ENCODE measurements at regions not wholly inside any gene's neighbourhood (a gene's known extent, or its start where the extent isn't known, plus 50 kb on each side); places are given as distances from the start of the nearest gene placed in this dataset.

DNA sequence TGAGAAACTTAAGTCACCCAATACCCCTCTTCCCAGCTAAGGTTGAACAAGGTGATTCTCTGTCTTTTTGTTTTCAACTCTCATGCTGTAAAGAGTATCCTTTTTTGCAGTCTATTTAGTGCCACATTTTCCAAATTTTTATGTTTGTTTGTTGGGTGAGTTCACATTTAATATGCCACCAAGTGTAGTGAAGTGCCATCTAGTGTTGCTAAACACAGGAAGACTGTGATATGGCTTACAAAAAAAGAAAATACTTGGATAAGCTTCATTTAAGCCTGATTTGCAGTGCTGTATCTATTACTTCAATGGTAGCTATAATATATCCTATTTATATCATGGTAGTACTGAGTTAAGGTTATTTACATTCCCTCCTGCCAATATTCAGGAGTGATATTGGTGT is 319.2 kb upstream of the CHORDC1 start:
- CTCF ChIA-PET = no interaction called here
- Mint-ChIP-seq H3K27me3 (no peaks in the 10 kb centered on the region), H3K4me3 (no peak overlapping the region), H3K9me3 (ENCODE audit: low read depth) (no peaks in the 10 kb centered on the region), H3K36me3 (no peaks in the 10 kb centered on the region), H3K27ac (no peak overlapping the region), H3K4me1 (no peaks in the 10 kb centered on the region)
- DNase-seq (no peak), ATAC-seq (no peak)

DNA sequence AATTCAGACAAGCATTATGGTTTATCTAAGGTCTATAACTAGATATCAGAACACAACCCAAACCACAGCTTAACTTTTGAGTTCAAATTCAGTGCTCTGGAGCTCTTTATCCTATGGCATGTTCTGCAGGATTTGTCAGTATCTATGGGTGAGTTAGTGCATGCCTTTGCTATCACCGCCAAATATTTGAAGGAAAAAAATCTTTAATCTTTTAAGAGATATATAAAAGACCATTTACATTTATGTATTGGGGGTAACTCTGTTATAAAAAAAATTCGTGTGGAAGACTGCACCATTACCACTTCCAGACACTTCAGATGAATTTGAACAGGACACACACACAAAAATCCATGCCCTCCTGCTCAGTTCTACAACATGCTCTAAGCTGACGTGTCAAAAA is 313.5 kb upstream of the CHORDC1 start:
- ATAC-seq (no peak), DNase-seq (no peak)
- H3K9me3 Mint-ChIP-seq (ENCODE audit: low read depth) = no peaks in the 10 kb centered on the region
- no peak overlapping the region for H3K27ac Mint-ChIP-seq
- H3K27me3 Mint-ChIP-seq = no peaks in the 10 kb centered on the region
- CTCF ChIA-PET = no interaction called here
- no peaks in the 10 kb centered on the region for H3K4me1 Mint-ChIP-seq
- no peak overlapping the region for H3K4me3 Mint-ChIP-seq
- no peaks in the 10 kb centered on the region for H3K36me3 Mint-ChIP-seq

DNA sequence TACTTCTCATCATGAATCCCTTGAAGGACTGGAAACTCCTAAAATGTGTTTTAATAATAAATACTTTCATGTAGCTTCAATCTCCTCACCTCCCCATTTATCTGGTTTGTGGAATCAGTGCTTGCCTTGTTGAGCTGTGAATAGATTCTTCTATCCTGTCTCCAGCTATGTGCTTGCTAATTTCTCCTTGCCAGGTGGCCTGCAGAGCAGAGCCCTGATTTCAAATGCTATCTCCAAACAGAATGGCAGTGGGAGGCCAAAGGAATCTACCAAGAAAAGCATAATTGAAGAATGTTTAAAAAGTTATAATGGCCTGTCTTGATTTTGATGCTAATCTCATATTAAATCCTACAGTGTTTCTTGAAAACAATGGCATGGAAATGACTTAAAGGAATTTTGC is 309.3 kb upstream of the CHORDC1 start:
- Mint-ChIP-seq H3K36me3 (no peaks in the 10 kb centered on the region), H3K4me3 (no peak overlapping the region), H3K9me3 (ENCODE audit: low read depth) (no peaks in the 10 kb centered on the region), H3K27ac (no peak overlapping the region), H3K27me3 (no peaks in the 10 kb centered on the region), H3K4me1 (no peaks in the 10 kb centered on the region)
- CTCF ChIA-PET = no interaction called here
- ATAC-seq = no peak
- DNase-seq = no peak

DNA sequence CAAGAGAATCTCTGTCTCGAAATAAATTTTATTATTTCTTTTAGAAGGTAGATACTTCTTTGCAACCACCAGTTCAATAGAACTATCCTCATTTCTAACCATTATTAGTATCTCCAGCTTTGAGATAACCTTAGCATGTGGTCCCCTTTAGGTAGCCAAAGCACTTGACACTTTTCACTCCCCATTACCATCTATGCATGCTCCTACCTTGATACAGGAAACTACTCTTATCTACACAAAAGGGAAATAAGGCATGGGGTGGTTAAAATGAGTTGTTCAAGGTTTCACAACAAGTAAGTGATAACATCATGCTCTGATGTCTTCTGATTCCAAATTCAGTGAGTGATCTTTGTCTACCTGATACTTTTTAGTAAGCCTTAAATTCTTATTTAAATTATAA is 308.2 kb upstream of the CHORDC1 start:
- Mint-ChIP-seq H3K9me3 (ENCODE audit: low read depth) (no peaks in the 10 kb centered on the region), H3K27me3 (no peaks in the 10 kb centered on the region), H3K4me1 (no peaks in the 10 kb centered on the region), H3K36me3 (no peaks in the 10 kb centered on the region), H3K27ac (no peak overlapping the region), H3K4me3 (no peak overlapping the region)
- CTCF ChIA-PET = no interaction called here
- ATAC-seq (no peak), DNase-seq (no peak)

- Mint-ChIP-seq H3K9me3 (ENCODE audit: low read depth) (no peaks in the 10 kb centered on the region), H3K4me3 (no peak overlapping the region), H3K4me1 (no peaks in the 10 kb centered on the region), H3K27ac (no peak overlapping the region), H3K36me3 (no peaks in the 10 kb centered on the region), H3K27me3 (no peaks in the 10 kb centered on the region)
- ATAC-seq (no peak), DNase-seq (no peak)
- CTCF ChIA-PET = no interaction called here
Measured at GRCh38 chr11:90525962-90526361, 303.1 kb upstream of the CHORDC1 start.

GRCh38 chr11:90512846-90513245 is 290.0 kb upstream of the CHORDC1 start:
- no peak for DNase-seq
- Mint-ChIP-seq H3K36me3 (no peaks in the 10 kb centered on the region), H3K9me3 (ENCODE audit: low read depth) (peaks cover 3% of the 10 kb centered on the region), H3K4me3 (no peak overlapping the region), H3K4me1 (no peaks in the 10 kb centered on the region), H3K27ac (no peak overlapping the region), H3K27me3 (no peaks in the 10 kb centered on the region)
- no peak for ATAC-seq
- CTCF ChIA-PET = no interaction called here

- Mint-ChIP-seq H3K4me1 (no peaks in the 10 kb centered on the region), H3K9me3 (ENCODE audit: low read depth) (peaks cover 3% of the 10 kb centered on the region), H3K36me3 (no peaks in the 10 kb centered on the region), H3K4me3 (no peak overlapping the region), H3K27me3 (no peaks in the 10 kb centered on the region), H3K27ac (no peak overlapping the region)
- DNase-seq (no peak), ATAC-seq (no peak)
- CTCF ChIA-PET = no interaction called here
Measured at GRCh38 chr11:90510839-90511238, 288.0 kb upstream of the CHORDC1 start.

DNA sequence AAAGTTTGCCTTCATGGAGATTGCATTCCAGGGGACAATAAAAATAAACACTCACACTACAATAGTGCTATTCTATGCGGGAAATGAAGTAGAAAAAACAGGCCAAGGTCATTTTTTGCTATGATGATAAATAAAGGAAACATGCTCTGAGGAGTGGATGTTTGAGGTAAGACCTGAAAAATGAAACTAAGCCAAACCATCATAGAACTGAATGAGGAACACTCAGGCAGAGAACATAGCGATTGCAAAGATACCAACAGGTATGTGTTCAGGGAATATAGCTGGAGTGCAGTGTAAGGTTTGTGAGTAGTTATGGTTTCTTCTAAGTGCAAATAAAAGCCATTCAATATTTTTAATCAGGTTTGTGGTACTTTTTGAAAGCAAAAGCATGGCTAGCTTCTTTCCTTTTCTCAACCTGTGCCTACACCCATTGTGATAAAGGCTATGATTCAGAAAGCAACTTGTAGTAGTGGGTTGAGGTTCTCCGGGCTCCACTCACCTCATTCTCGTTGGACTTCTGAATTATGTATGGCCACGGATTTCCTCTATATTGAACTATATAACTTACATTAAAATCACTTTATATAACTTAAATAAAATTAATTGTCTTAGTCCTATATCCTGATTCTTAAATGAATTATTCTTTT is 278.2 kb upstream of the CHORDC1 start:
- Mint-ChIP-seq H3K4me1 (no peaks in the 10 kb centered on the region), H3K27me3 (no peaks in the 10 kb centered on the region)

GRCh38 chr11:90496722-90497121 is 273.9 kb upstream of the CHORDC1 start:
- ATAC-seq = no peak
- CTCF ChIA-PET = no interaction called here
- H3K4me1 Mint-ChIP-seq = no peaks in the 10 kb centered on the region

More for the DNA sequence above, 278.2 kb upstream of the CHORDC1 start:
- Mint-ChIP-seq H3K36me3 (no peaks in the 10 kb centered on the region), H3K27ac (no peak overlapping the region), H3K4me3 (no peak overlapping the region), H3K9me3 (ENCODE audit: low read depth) (peaks cover 3% of the 10 kb centered on the region)
- DNase-seq (no peak), ATAC-seq (no peak)
- CTCF ChIA-PET = no interaction called here

GRCh38 chr11:90493379-90493778 is 270.5 kb upstream of the CHORDC1 start:
- Mint-ChIP-seq H3K9me3 (ENCODE audit: low read depth) (peaks cover 8% of the 10 kb centered on the region), H3K27me3 (no peaks in the 10 kb centered on the region), H3K4me1 (no peaks in the 10 kb centered on the region), H3K36me3 (no peaks in the 10 kb centered on the region), H3K27ac (no peak overlapping the region), H3K4me3 (no peak overlapping the region)
- ATAC-seq (no peak), DNase-seq (no peak)
- CTCF ChIA-PET = no interaction called here

More at GRCh38 chr11:90496722-90497121, 273.9 kb upstream of the CHORDC1 start:
- Mint-ChIP-seq H3K27me3 (no peaks in the 10 kb centered on the region), H3K36me3 (no peaks in the 10 kb centered on the region), H3K27ac (no peak overlapping the region), H3K9me3 (ENCODE audit: low read depth) (peaks cover 11% of the 10 kb centered on the region), H3K4me3 (no peak overlapping the region)
- DNase-seq = no peak

DNA sequence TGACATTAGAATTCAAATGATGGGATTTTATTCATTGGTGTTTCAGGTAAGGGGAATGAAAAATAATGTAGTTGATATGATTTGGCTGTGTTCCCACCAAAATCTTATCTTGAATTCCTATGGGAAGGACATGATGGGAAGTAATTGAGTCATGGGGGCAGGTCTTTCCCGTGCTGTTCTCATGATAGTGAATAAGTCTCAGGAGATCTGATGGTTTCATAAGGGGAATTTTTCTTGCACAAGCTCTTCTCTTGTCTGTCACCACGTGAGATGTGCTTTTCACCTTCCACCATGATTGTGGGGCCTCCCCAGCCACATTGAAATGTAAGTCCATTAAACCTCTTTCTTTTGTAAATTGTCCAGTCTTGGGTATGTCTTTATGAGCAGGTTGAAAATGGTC is 268.6 kb upstream of the CHORDC1 start:
- no peaks in the 10 kb centered on the region for H3K36me3 Mint-ChIP-seq
- ATAC-seq = no peak
- no peaks in the 10 kb centered on the region for H3K27me3 Mint-ChIP-seq
- H3K27ac Mint-ChIP-seq = no peak overlapping the region
- H3K9me3 Mint-ChIP-seq (ENCODE audit: low read depth) = peaks cover 8% of the 10 kb centered on the region
- no peak for DNase-seq
- no peak overlapping the region for H3K4me3 Mint-ChIP-seq
- CTCF ChIA-PET = no interaction called here
- H3K4me1 Mint-ChIP-seq = no peaks in the 10 kb centered on the region

GRCh38 chr11:90476442-90477007 is 253.7 kb upstream of the CHORDC1 start:
- H3K4me1 Mint-ChIP-seq = no peaks in the 10 kb centered on the region
- CTCF ChIA-PET = no interaction called here
- no peak overlapping the region for H3K27ac Mint-ChIP-seq
- no peak for ATAC-seq
- H3K36me3 Mint-ChIP-seq = no peaks in the 10 kb centered on the region
- H3K27me3 Mint-ChIP-seq = no peaks in the 10 kb centered on the region
- peaks cover 2% of the 10 kb centered on the region for H3K9me3 Mint-ChIP-seq (ENCODE audit: low read depth)
- DNase-seq = peak; percentile 42
- no peak overlapping the region for H3K4me3 Mint-ChIP-seq

GRCh38 chr11:90468923-90469322 is 246.1 kb upstream of the CHORDC1 start:
- H3K4me1 Mint-ChIP-seq = no peaks in the 10 kb centered on the region
- no peaks in the 10 kb centered on the region for H3K36me3 Mint-ChIP-seq
- no peaks in the 10 kb centered on the region for H3K9me3 Mint-ChIP-seq (ENCODE audit: low read depth)
- no peaks in the 10 kb centered on the region for H3K27me3 Mint-ChIP-seq
- DNase-seq (no peak), ATAC-seq (no peak)
- H3K27ac Mint-ChIP-seq = no peak overlapping the region
- CTCF ChIA-PET = no interaction called here
- no peak overlapping the region for H3K4me3 Mint-ChIP-seq

DNA sequence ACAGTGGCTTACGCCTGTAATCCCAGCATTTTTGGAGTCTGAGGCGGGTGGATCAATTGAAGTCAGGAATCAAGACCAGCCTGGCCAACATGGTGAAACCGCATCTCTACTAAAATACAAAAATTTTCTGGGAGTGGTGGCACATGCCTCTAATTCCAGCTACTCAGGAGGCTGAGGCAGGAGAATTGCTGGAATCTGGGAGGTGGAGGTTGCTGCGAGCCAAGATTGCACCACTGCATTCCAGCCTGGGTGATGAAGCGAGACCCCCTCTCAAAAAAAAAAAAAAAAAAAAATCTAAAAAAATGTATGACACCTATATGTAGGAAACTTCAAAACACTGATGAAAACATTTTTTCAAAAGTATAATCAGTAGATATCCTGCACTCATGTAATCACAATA is 242.7 kb upstream of the CHORDC1 start:
- Mint-ChIP-seq H3K27me3 (no peaks in the 10 kb centered on the region), H3K27ac (no peak overlapping the region), H3K36me3 (no peaks in the 10 kb centered on the region), H3K4me1 (no peaks in the 10 kb centered on the region), H3K9me3 (ENCODE audit: low read depth) (no peaks in the 10 kb centered on the region), H3K4me3 (no peak overlapping the region)
- ATAC-seq = no peak
- no peak for DNase-seq
- CTCF ChIA-PET = no interaction called here
